ENCODE measurements at regions not wholly inside any gene's neighbourhood (a gene's known extent, or its start where the extent isn't known, plus 50 kb on each side); places are given as distances from the start of the nearest gene placed in this dataset.

GRCh38 chr18:27602092-27602491 is 417.0 kb upstream of the CHST9 start:
- Histone ChIP-seq H3K27me3 (ENCODE audit: control insufficient read depth in 3 of 3, insufficient read depth in 3 of 3, low read length in 3 of 3) (no peaks in the 10 kb centered on the region), H3K4me1 (ENCODE audit: control insufficient read depth in 3 of 3, insufficient read depth in 2 of 3, low read depth in 1 of 3, low read length in 2 of 3) (peaks cover 0 to 6% (median 0%) of the 10 kb centered on the region in 3 donors), H3K27ac (ENCODE audit: low read depth in 1 of 3, low read length in 2 of 3) (no peak overlapping the region), H3K4me3 (ENCODE audit: low read depth in 1 of 3, low read length in 3 of 3) (no peak overlapping the region), H3K9me3 (ENCODE audit: control insufficient read depth in 2 of 2, insufficient read depth in 1 of 2, low read depth in 1 of 2, low read length in 1 of 2) (peaks cover 0 to 15% of the 10 kb centered on the region in 2 donors), H3K36me3 (ENCODE audit: control insufficient read depth in 3 of 3, insufficient read depth in 2 of 3, low read depth in 1 of 3, low read length in 3 of 3) (no peaks in the 10 kb centered on the region)
- 90 to 100% (median 96%) methylated on average over 2 of the region's 2 CpGs for WGBS, 3 donors
- DNase-seq (no peak), FAIRE-seq (no peak)

GRCh38 chr18:27600245-27600644 is 415.1 kb upstream of the CHST9 start:
- H3K27ac ChIP-seq (ENCODE audit: low read depth in 1 of 3, low read length in 2 of 3) = no peak overlapping the region
- DNase-seq = no peak
- H3K9me3 ChIP-seq (ENCODE audit: control insufficient read depth in 2 of 2, insufficient read depth in 1 of 2, low read depth in 1 of 2, low read length in 1 of 2) = peaks cover 0 to 5% of the 10 kb centered on the region in 2 donors
- H3K4me1 ChIP-seq (ENCODE audit: control insufficient read depth in 3 of 3, insufficient read depth in 2 of 3, low read depth in 1 of 3, low read length in 2 of 3) = peaks cover 0 to 4% (median 0%) of the 10 kb centered on the region in 3 donors
- no peaks in the 10 kb centered on the region for H3K36me3 ChIP-seq (ENCODE audit: control insufficient read depth in 3 of 3, insufficient read depth in 2 of 3, low read depth in 1 of 3, low read length in 3 of 3)
- H3K27me3 ChIP-seq (ENCODE audit: control insufficient read depth in 3 of 3, insufficient read depth in 3 of 3, low read length in 3 of 3) = no peaks in the 10 kb centered on the region
- no peak overlapping the region for H3K4me3 ChIP-seq (ENCODE audit: low read depth in 1 of 3, low read length in 3 of 3)
- FAIRE-seq = no peak

- Histone ChIP-seq H3K36me3 (ENCODE audit: control insufficient read depth in 3 of 3, insufficient read depth in 2 of 3, low read depth in 1 of 3, low read length in 3 of 3) (no peaks in the 10 kb centered on the region), H3K27ac (ENCODE audit: low read depth in 1 of 3, low read length in 2 of 3) (no peak overlapping the region), H3K9me3 (ENCODE audit: control insufficient read depth in 2 of 2, insufficient read depth in 1 of 2, low read depth in 1 of 2, low read length in 1 of 2) (peaks cover 0 to 5% of the 10 kb centered on the region in 2 donors), H3K27me3 (ENCODE audit: control insufficient read depth in 3 of 3, insufficient read depth in 3 of 3, low read length in 3 of 3) (no peaks in the 10 kb centered on the region), H3K4me3 (ENCODE audit: low read depth in 1 of 3, low read length in 3 of 3) (no peak overlapping the region), H3K4me1 (ENCODE audit: control insufficient read depth in 3 of 3, insufficient read depth in 2 of 3, low read depth in 1 of 3, low read length in 2 of 3) (no peaks in the 10 kb centered on the region)
- 67 to 88% (median 81%) methylated on average over 1 of the region's 1 CpG for WGBS, 3 donors
- DNase-seq (peak; percentile 57 to 66), FAIRE-seq (no peak)
Observed at GRCh38 chr18:27599202-27599829, 414.2 kb upstream of the CHST9 start.

- FAIRE-seq = no peak
- Histone ChIP-seq H3K4me3 (ENCODE audit: low read depth in 1 of 3, low read length in 3 of 3) (no peak overlapping the region), H3K9me3 (ENCODE audit: control insufficient read depth in 2 of 2, insufficient read depth in 1 of 2, low read depth in 1 of 2, low read length in 1 of 2) (no peaks in the 10 kb centered on the region), H3K27me3 (ENCODE audit: control insufficient read depth in 3 of 3, insufficient read depth in 3 of 3, low read length in 3 of 3) (no peaks in the 10 kb centered on the region), H3K27ac (ENCODE audit: low read depth in 1 of 3, low read length in 2 of 3) (no peak overlapping the region), H3K36me3 (ENCODE audit: control insufficient read depth in 3 of 3, insufficient read depth in 2 of 3, low read depth in 1 of 3, low read length in 3 of 3) (no peaks in the 10 kb centered on the region), H3K4me1 (ENCODE audit: control insufficient read depth in 3 of 3, insufficient read depth in 2 of 3, low read depth in 1 of 3, low read length in 2 of 3) (no peaks in the 10 kb centered on the region)
- WGBS, 3 donors = 44 to 57% (median 50%) methylated on average over 5 of the region's 5 CpGs
- no peak for DNase-seq
Observed at GRCh38 chr18:27595113-27595838, 410.2 kb upstream of the CHST9 start.

GRCh38 chr18:27585602-27586173 is 400.6 kb upstream of the CHST9 start:
- peak overlapping the region in 2 of 3 donors; percentile 20 to 22 for H3K4me3 ChIP-seq (ENCODE audit: low read depth in 1 of 3, low read length in 3 of 3)
- H3K27ac ChIP-seq (ENCODE audit: low read depth in 1 of 3, low read length in 2 of 3) = peak overlapping the region in 2 of 3 donors; percentile 45 to 78
- no peaks in the 10 kb centered on the region for H3K27me3 ChIP-seq (ENCODE audit: control insufficient read depth in 3 of 3, insufficient read depth in 3 of 3, low read length in 3 of 3)
- FAIRE-seq = no peak
- no peaks in the 10 kb centered on the region for H3K36me3 ChIP-seq (ENCODE audit: control insufficient read depth in 3 of 3, insufficient read depth in 2 of 3, low read depth in 1 of 3, low read length in 3 of 3)
- H3K9me3 ChIP-seq (ENCODE audit: control insufficient read depth in 2 of 2, insufficient read depth in 1 of 2, low read depth in 1 of 2, low read length in 1 of 2) = peaks cover 0 to 26% of the 10 kb centered on the region in 2 donors
- H3K4me1 ChIP-seq (ENCODE audit: control insufficient read depth in 3 of 3, insufficient read depth in 2 of 3, low read depth in 1 of 3, low read length in 2 of 3) = peaks cover 0 to 28% (median 3%) of the 10 kb centered on the region in 3 donors
- WGBS, 3 donors = 9 to 37% (median 26%) methylated on average over 10 of the region's 10 CpGs
- peak; percentile 93 to 95 for DNase-seq

- no peaks in the 10 kb centered on the region for H3K27me3 ChIP-seq (ENCODE audit: control insufficient read depth in 3 of 3, insufficient read depth in 3 of 3, low read length in 3 of 3)
- WGBS, 3 donors = 18 to 49% (median 31%) methylated on average over 1 of the region's 1 CpG
- FAIRE-seq = no peak
- H3K4me1 ChIP-seq (ENCODE audit: control insufficient read depth in 3 of 3, insufficient read depth in 2 of 3, low read depth in 1 of 3, low read length in 2 of 3) = peaks cover 0 to 28% (median 3%) of the 10 kb centered on the region in 3 donors
- H3K9me3 ChIP-seq (ENCODE audit: control insufficient read depth in 2 of 2, insufficient read depth in 1 of 2, low read depth in 1 of 2, low read length in 1 of 2) = peaks cover 0 to 23% of the 10 kb centered on the region in 2 donors
- H3K27ac ChIP-seq (ENCODE audit: low read depth in 1 of 3, low read length in 2 of 3) = peak overlapping the region in 1 of 3 donors; percentile 73
- no peaks in the 10 kb centered on the region for H3K36me3 ChIP-seq (ENCODE audit: control insufficient read depth in 3 of 3, insufficient read depth in 2 of 3, low read depth in 1 of 3, low read length in 3 of 3)
- no peak overlapping the region for H3K4me3 ChIP-seq (ENCODE audit: low read depth in 1 of 3, low read length in 3 of 3)
- DNase-seq = peak; percentile 38 to 69
Observed at GRCh38 chr18:27583466-27583865, 398.4 kb upstream of the CHST9 start.

- H3K27ac ChIP-seq (ENCODE audit: low read depth in 1 of 3, low read length in 2 of 3) = peak overlapping the region in 1 of 3 donors; percentile 73
- H3K4me1 ChIP-seq (ENCODE audit: control insufficient read depth in 3 of 3, insufficient read depth in 2 of 3, low read depth in 1 of 3, low read length in 2 of 3) = peaks cover 0 to 28% (median 3%) of the 10 kb centered on the region in 3 donors
- H3K27me3 ChIP-seq (ENCODE audit: control insufficient read depth in 3 of 3, insufficient read depth in 3 of 3, low read length in 3 of 3) = no peaks in the 10 kb centered on the region
- no peaks in the 10 kb centered on the region for H3K36me3 ChIP-seq (ENCODE audit: control insufficient read depth in 3 of 3, insufficient read depth in 2 of 3, low read depth in 1 of 3, low read length in 3 of 3)
- no peak overlapping the region for H3K4me3 ChIP-seq (ENCODE audit: low read depth in 1 of 3, low read length in 3 of 3)
- DNase-seq (no peak), FAIRE-seq (no peak)
- WGBS, 3 donors = 44 to 93% (median 87%) methylated on average over 4 of the region's 4 CpGs
- peaks cover 0 to 23% of the 10 kb centered on the region in 2 donors for H3K9me3 ChIP-seq (ENCODE audit: control insufficient read depth in 2 of 2, insufficient read depth in 1 of 2, low read depth in 1 of 2, low read length in 1 of 2)
Observed at GRCh38 chr18:27582760-27583412, 397.8 kb upstream of the CHST9 start.

- 88 to 90% (median 88%) methylated on average over 3 of the region's 3 CpGs for WGBS, 3 donors
- peak in 1 of 2 donors; percentile 35 for DNase-seq
- Histone ChIP-seq H3K9me3 (ENCODE audit: control insufficient read depth in 2 of 2, insufficient read depth in 1 of 2, low read depth in 1 of 2, low read length in 1 of 2) (peaks cover 0 to 23% of the 10 kb centered on the region in 2 donors), H3K27ac (ENCODE audit: low read depth in 1 of 3, low read length in 2 of 3) (no peak overlapping the region), H3K4me1 (ENCODE audit: control insufficient read depth in 3 of 3, insufficient read depth in 2 of 3, low read depth in 1 of 3, low read length in 2 of 3) (peaks cover 0 to 21% (median 0%) of the 10 kb centered on the region in 3 donors), H3K36me3 (ENCODE audit: control insufficient read depth in 3 of 3, insufficient read depth in 2 of 3, low read depth in 1 of 3, low read length in 3 of 3) (no peaks in the 10 kb centered on the region), H3K27me3 (ENCODE audit: control insufficient read depth in 3 of 3, insufficient read depth in 3 of 3, low read length in 3 of 3) (peaks cover 0 to 3% (median 0%) of the 10 kb centered on the region in 3 donors), H3K4me3 (ENCODE audit: low read depth in 1 of 3, low read length in 3 of 3) (no peak overlapping the region)
- FAIRE-seq = no peak
Observed at GRCh38 chr18:27581296-27581904, 396.3 kb upstream of the CHST9 start.

Measured in small intestine (tissue), 7 donors.